HL-60 (cell line): ENCODE measurements at regions not wholly inside any gene's neighbourhood (a gene's known extent, or its start where the extent isn't known, plus 50 kb on each side); places are given as distances from the start of the nearest gene placed in this dataset.

ENCODE experiments used
- DNase-seq, 2 experiments: peaks; one replicate each; pipeline ENCODE4 v3.0.0-alpha.2; 2010 to 2020; ENCODE audit warnings: low read depth in 1 of 2, low spot score in 1 of 2
- H3K27ac ChIP-seq: fragments of 250-450 bp; sonication (Bioruptor Pico); replicated peaks from 2 replicates; pipeline ENCODE4 v1.5.1; 2020; ENCODE audit warnings: mild to moderate bottlenecking, moderate library complexity
- H3K27me3 ChIP-seq: fragments of 250-450 bp; sonication (Bioruptor Pico); 2 replicates; pipeline ENCODE4 v1.5.1; 2021; ENCODE audit warnings: mild to moderate bottlenecking, moderate library complexity; ENCODE audit not compliant: insufficient read depth, poor library complexity, severe bottlenecking
- H3K4me3 ChIP-seq: replicated peaks from 2 replicates; pipeline ENCODE4 v1.5.1; 2011; ENCODE audit warnings: mild to moderate bottlenecking, control low read depth, low read length; ENCODE audit not compliant: insufficient read depth
- CTCF ChIP-seq: IDR thresholded peaks from one replicate; pipeline ENCODE4 v1.5.1; 2011; ENCODE audit warnings: low read length, control low read depth, inconsistent platforms; ENCODE audit not compliant: insufficient read depth
- GABPA ChIP-seq: IDR thresholded peaks from 2 replicates; pipeline ENCODE4 v1.6.1; 2012; ENCODE audit warnings: low read depth
- POLR2AphosphoS5 ChIP-seq: IDR thresholded peaks from 2 replicates; pipeline ENCODE4 v1.6.1; 2012; ENCODE audit warnings: low read depth
- REST ChIP-seq: IDR thresholded peaks from 2 replicates; pipeline ENCODE4 v1.6.1; 2012; ENCODE audit warnings: low read depth; ENCODE audit not compliant: insufficient replicate concordance
- SPI1 ChIP-seq: IDR thresholded peaks from 2 replicates; pipeline ENCODE4 v1.6.1; 2012; ENCODE audit warnings: low read depth, mild to moderate bottlenecking, borderline replicate concordance

GRCh38 chr10:78535716-78536218 is 502.1 kb downstream of the RPS24 start:
- no peak overlapping the region for H3K4me3 ChIP-seq
- no peak for DNase-seq
- no peak overlapping the region for H3K27ac ChIP-seq
- TF ChIP-seq SPI1 = no peak
- TF ChIP-seq POLR2AphosphoS5 = no peak
- no peak for TF ChIP-seq CTCF
- no peak for TF ChIP-seq REST
- no peak for TF ChIP-seq GABPA
- H3K27me3 ChIP-seq = no peaks in the 10 kb centered on the region

- no peak for TF ChIP-seq REST
- no peak for TF ChIP-seq GABPA
- no peak for TF ChIP-seq CTCF
- no peak for TF ChIP-seq POLR2AphosphoS5
- H3K4me3 ChIP-seq = no peak overlapping the region
- H3K27ac ChIP-seq = no peak overlapping the region
- no peak for DNase-seq
- no peaks in the 10 kb centered on the region for H3K27me3 ChIP-seq
These were observed 503.4 kb downstream of the RPS24 start for GRCh38 chr10:78537018-78537417.

- Histone ChIP-seq H3K27me3 (no peaks in the 10 kb centered on the region), H3K27ac (no peak overlapping the region), H3K4me3 (no peak overlapping the region)
- TF ChIP-seq GABPA (no peak), POLR2AphosphoS5 (no peak), REST (no peak)
- DNase-seq = no peak
These were observed 505.6 kb downstream of the RPS24 start for GRCh38 chr10:78539247-78539766.
